ENCODE measurements at regions not wholly inside any gene's neighbourhood (a gene's known extent, or its start where the extent isn't known, plus 50 kb on each side); places are given as distances from the start of the nearest gene placed in this dataset.

- TF ChIP-seq CTCF (conservative IDR thresholded peaks at IDR 0.05) (no peak), ZFX (IDR thresholded peaks at IDR 0.05) (no peak)
- H3K27ac ChIP-seq: no peak overlapping the region
These were observed 132.9 kb downstream of the FAM204A start for GRCh38 chr10:118209215-118209614.

- no peak overlapping the region for H3K27ac ChIP-seq
- TF ChIP-seq ZFX (IDR thresholded peaks at IDR 0.05) (no peak), CTCF (conservative IDR thresholded peaks at IDR 0.05) (no peak)
These were observed 134.6 kb downstream of the FAM204A start for GRCh38 chr10:118207470-118208007.

GRCh38 chr10:118204292-118204943, 137.7 kb downstream of the FAM204A start:
- TF ChIP-seq CTCF (conservative IDR thresholded peaks at IDR 0.05): no peak
- no peak for TF ChIP-seq ZFX (IDR thresholded peaks at IDR 0.05)
- no peak overlapping the region for H3K27ac ChIP-seq

GRCh38 chr10:118203461-118203860, 138.7 kb downstream of the FAM204A start:
- H3K27ac ChIP-seq: no peak overlapping the region
- TF ChIP-seq ZFX (IDR thresholded peaks at IDR 0.05): no peak
- TF ChIP-seq CTCF (conservative IDR thresholded peaks at IDR 0.05): no peak

GRCh38 chr10:118195729-118196128, 146.4 kb downstream of the FAM204A start:
- no peak overlapping the region for H3K27ac ChIP-seq

GRCh38 chr10:118193642-118194041, 146.9 kb upstream of the RAB11FIP2 start:
- no peak for TF ChIP-seq CTCF (conservative IDR thresholded peaks at IDR 0.05)
- no peak for TF ChIP-seq ZFX (IDR thresholded peaks at IDR 0.05)
- no peak overlapping the region for H3K27ac ChIP-seq

More at GRCh38 chr10:118195729-118196128, 146.4 kb downstream of the FAM204A start:
- TF ChIP-seq CTCF (conservative IDR thresholded peaks at IDR 0.05) (no peak), ZFX (IDR thresholded peaks at IDR 0.05) (no peak)

GRCh38 chr10:118181021-118181420, 134.3 kb upstream of the RAB11FIP2 start:
- no peak overlapping the region for H3K27ac ChIP-seq
- TF ChIP-seq CTCF (conservative IDR thresholded peaks at IDR 0.05) (no peak), ZFX (IDR thresholded peaks at IDR 0.05) (no peak)
